ENCODE measurements at regions not wholly inside any gene's neighbourhood (a gene's known extent, or its start where the extent isn't known, plus 50 kb on each side); places are given as distances from the start of the nearest gene placed in this dataset.

DNA sequence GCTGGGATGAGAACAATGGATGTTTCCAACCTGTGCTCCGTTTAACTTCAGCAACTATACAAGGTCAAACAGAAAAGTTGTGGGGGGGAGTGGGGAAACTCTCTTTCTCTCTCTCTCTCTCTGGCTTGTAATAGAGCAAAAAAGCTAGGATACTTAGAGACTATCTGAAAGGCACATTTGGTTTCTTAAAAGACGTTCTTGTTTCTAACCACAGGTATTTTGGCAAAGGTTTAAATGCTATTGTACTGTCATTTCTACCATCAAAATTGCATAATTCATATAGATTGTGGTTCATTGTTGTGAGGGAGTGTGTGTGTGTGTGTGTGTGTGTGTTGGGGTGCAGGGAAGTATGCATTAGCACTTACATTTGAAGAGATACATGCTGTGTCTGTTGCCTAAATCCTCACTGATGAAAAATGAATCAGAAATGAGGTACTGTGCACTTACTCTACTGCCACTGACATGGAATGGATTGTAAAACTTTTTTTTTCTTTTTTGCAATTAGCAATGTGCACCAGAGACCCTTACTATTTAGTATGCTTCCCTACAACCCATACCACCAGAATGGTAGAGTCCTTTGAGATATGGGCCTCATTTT, 841.0 kb upstream of the PIK3C3 start:
- Histone ChIP-seq H2BK5ac (ENCODE audit: low read length) (no peak overlapping the region), H2BK120ac (ENCODE audit: low read depth, low read length) (no peak overlapping the region)

DNA sequence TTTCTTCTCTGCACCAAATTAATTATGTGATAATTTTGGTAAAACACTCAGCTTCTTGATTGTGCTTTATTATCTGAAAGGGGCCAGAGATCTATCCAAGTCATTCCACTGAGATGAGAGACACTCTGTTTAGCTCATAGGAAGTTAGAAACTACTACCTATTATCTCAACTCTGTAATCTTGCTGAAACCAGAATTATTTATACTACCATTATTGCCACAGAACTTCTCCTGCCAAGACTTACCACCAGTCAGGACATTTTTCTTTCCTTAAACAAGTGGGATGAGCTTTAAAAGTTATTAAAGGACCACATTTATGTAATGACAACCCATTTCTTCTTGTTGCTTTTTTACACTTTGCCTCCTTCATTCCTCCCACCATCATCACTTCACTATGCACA, 855.6 kb upstream of the PIK3C3 start:
- H3K18ac ChIP-seq (ENCODE audit: low read length) = no peak overlapping the region
- H3K9me3 ChIP-seq (replicated peaks in 1 of 2; ENCODE audit: control insufficient read depth in 2 of 2, insufficient read depth in 1 of 2, low read depth in 1 of 2, low read length in 2 of 2) = no peaks in the 10 kb centered on the region
- H4K91ac ChIP-seq (ENCODE audit: low read depth, low read length, poor library complexity) = no peak overlapping the region
- no peaks in the 10 kb centered on the region for H3K27me3 ChIP-seq (ENCODE audit: control insufficient read depth in 3 of 3, insufficient read depth in 3 of 3, low read depth in 1 of 3, low read length in 3 of 3)
- no peak overlapping the region for H2BK15ac ChIP-seq (ENCODE audit: low read length)
- no peaks in the 10 kb centered on the region for H3K79me1 ChIP-seq (ENCODE audit: low read depth, low read length)
- no peak overlapping the region for H2AFZ ChIP-seq (ENCODE audit: low read length)
- no peak overlapping the region for H2BK12ac ChIP-seq (ENCODE audit: low read length)
- no peak overlapping the region for H3K4me2 ChIP-seq (ENCODE audit: insufficient read depth, low read length, poor library complexity, severe bottlenecking)
- no peak overlapping the region for H2BK120ac ChIP-seq (ENCODE audit: low read depth, low read length)
- H3K4me3 ChIP-seq (ENCODE audit: low read length in 2 of 2) = no peak overlapping the region
- no peak for DNase-seq (ENCODE audit: low spot score)
- no peak overlapping the region for H4K8ac ChIP-seq (ENCODE audit: low read depth, low read length)
- H3K4ac ChIP-seq (ENCODE audit: low read length) = no peak overlapping the region
- no peak overlapping the region for H3K23ac ChIP-seq (ENCODE audit: low read depth, low read length, poor library complexity)
- no peak overlapping the region for H3K14ac ChIP-seq (ENCODE audit: low read length)
- H2BK5ac ChIP-seq (ENCODE audit: low read length) = no peak overlapping the region
- H2AK5ac ChIP-seq (ENCODE audit: low read depth, low read length) = no peak overlapping the region
- H3K36me3 ChIP-seq (replicated peaks in 1 of 2; ENCODE audit: control insufficient read depth in 2 of 2, insufficient read depth in 2 of 2, low read length in 2 of 2) = no peaks in the 10 kb centered on the region
- H3K27ac ChIP-seq (replicated peaks; ENCODE audit: low read length) = no peak overlapping the region
- H3K4me1 ChIP-seq (ENCODE audit: control insufficient read depth in 2 of 2, insufficient read depth in 1 of 2, low read depth in 1 of 2, low read length in 2 of 2) = no peaks in the 10 kb centered on the region
- no peak overlapping the region for H3K9ac ChIP-seq (ENCODE audit: low read depth, low read length, poor library complexity)

More for the DNA sequence above, 841.0 kb upstream of the PIK3C3 start:
- no peak overlapping the region for H3K27ac ChIP-seq (replicated peaks; ENCODE audit: low read length)
- no peaks in the 10 kb centered on the region for H3K27me3 ChIP-seq (ENCODE audit: control insufficient read depth in 3 of 3, insufficient read depth in 3 of 3, low read depth in 1 of 3, low read length in 3 of 3)
- no peak for DNase-seq (ENCODE audit: low spot score)
- H3K18ac ChIP-seq (ENCODE audit: low read length) = no peak overlapping the region
- H3K4ac ChIP-seq (ENCODE audit: low read length) = no peak overlapping the region
- peak overlapping the region; percentile 9 for H2AFZ ChIP-seq (ENCODE audit: low read length)
- H3K9me3 ChIP-seq (replicated peaks in 1 of 2; ENCODE audit: control insufficient read depth in 2 of 2, insufficient read depth in 1 of 2, low read depth in 1 of 2, low read length in 2 of 2) = peaks cover 0 to 4% of the 10 kb centered on the region in 2 donors
- H3K4me2 ChIP-seq (ENCODE audit: insufficient read depth, low read length, poor library complexity, severe bottlenecking) = no peak overlapping the region
- no peaks in the 10 kb centered on the region for H3K79me1 ChIP-seq (ENCODE audit: low read depth, low read length)
- no peak overlapping the region for H3K9ac ChIP-seq (ENCODE audit: low read depth, low read length, poor library complexity)
- no peaks in the 10 kb centered on the region for H3K4me1 ChIP-seq (ENCODE audit: control insufficient read depth in 2 of 2, insufficient read depth in 1 of 2, low read depth in 1 of 2, low read length in 2 of 2)
- no peak overlapping the region for H2BK12ac ChIP-seq (ENCODE audit: low read length)
- no peak overlapping the region for H3K14ac ChIP-seq (ENCODE audit: low read length)
- no peak overlapping the region for H4K8ac ChIP-seq (ENCODE audit: low read depth, low read length)
- no peak overlapping the region for H3K23ac ChIP-seq (ENCODE audit: low read depth, low read length, poor library complexity)
- H2BK15ac ChIP-seq (ENCODE audit: low read length) = no peak overlapping the region
- no CpG with 5 or more reads among the region's 2 CpGs for WGBS, 2 donors (ENCODE audit: extremely low coverage in 2 of 2, insufficient read length in 2 of 2, insufficient replicate concordance in 1 of 2)
- no peak overlapping the region for H2AK5ac ChIP-seq (ENCODE audit: low read depth, low read length)
- H3K4me3 ChIP-seq (ENCODE audit: low read length in 2 of 2) = no peak overlapping the region
- no peaks in the 10 kb centered on the region for H3K36me3 ChIP-seq (replicated peaks in 1 of 2; ENCODE audit: control insufficient read depth in 2 of 2, insufficient read depth in 2 of 2, low read length in 2 of 2)
- no peak overlapping the region for H4K91ac ChIP-seq (ENCODE audit: low read depth, low read length, poor library complexity)

DNA sequence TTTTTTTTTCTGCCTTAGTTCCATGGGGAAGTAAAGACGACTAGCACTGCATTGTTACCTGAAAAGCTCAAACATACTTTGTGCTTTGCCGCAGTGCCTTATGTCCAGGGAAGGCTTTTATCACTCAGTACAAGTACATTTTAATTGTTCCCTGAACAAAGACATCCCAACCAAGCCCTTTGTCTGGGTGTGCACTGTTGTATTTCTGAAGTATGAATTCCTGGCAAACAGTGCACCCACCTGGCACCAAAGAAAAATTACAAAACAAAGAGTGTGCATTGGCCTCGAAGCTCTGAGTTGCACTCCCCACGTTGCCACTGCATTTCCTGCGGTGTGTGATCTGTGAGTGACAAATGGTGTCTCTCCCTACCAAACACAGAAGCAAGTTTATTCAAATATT, 858.5 kb upstream of the PIK3C3 start:
- Histone ChIP-seq H3K27ac (replicated peaks; ENCODE audit: low read length) (no peak overlapping the region), H3K36me3 (replicated peaks in 1 of 2; ENCODE audit: control insufficient read depth in 2 of 2, insufficient read depth in 2 of 2, low read length in 2 of 2) (no peaks in the 10 kb centered on the region), H3K4me2 (ENCODE audit: insufficient read depth, low read length, poor library complexity, severe bottlenecking) (no peak overlapping the region), H2AFZ (ENCODE audit: low read length) (no peak overlapping the region), H3K4me1 (ENCODE audit: control insufficient read depth in 2 of 2, insufficient read depth in 1 of 2, low read depth in 1 of 2, low read length in 2 of 2) (peaks cover 0 to 2% of the 10 kb centered on the region in 2 donors), H3K79me1 (ENCODE audit: low read depth, low read length) (no peaks in the 10 kb centered on the region), H3K23ac (ENCODE audit: low read depth, low read length, poor library complexity) (no peak overlapping the region), H3K4ac (ENCODE audit: low read length) (no peak overlapping the region), H3K4me3 (ENCODE audit: low read length in 2 of 2) (no peak overlapping the region), H2BK12ac (ENCODE audit: low read length) (no peak overlapping the region), H3K14ac (ENCODE audit: low read length) (no peak overlapping the region), H2AK5ac (ENCODE audit: low read depth, low read length) (no peak overlapping the region), H3K9me3 (replicated peaks in 1 of 2; ENCODE audit: control insufficient read depth in 2 of 2, insufficient read depth in 1 of 2, low read depth in 1 of 2, low read length in 2 of 2) (no peaks in the 10 kb centered on the region), H4K91ac (ENCODE audit: low read depth, low read length, poor library complexity) (no peak overlapping the region), H3K9ac (ENCODE audit: low read depth, low read length, poor library complexity) (no peak overlapping the region), H2BK120ac (ENCODE audit: low read depth, low read length) (no peak overlapping the region), H3K18ac (ENCODE audit: low read length) (no peak overlapping the region), H2BK15ac (ENCODE audit: low read length) (no peak overlapping the region), H4K8ac (ENCODE audit: low read depth, low read length) (no peak overlapping the region), H3K27me3 (ENCODE audit: control insufficient read depth in 3 of 3, insufficient read depth in 3 of 3, low read depth in 1 of 3, low read length in 3 of 3) (no peaks in the 10 kb centered on the region), H2BK5ac (ENCODE audit: low read length) (no peak overlapping the region)
- peak; percentile 2 for DNase-seq (ENCODE audit: low spot score)
- no CpG with 5 or more reads among the region's 5 CpGs for WGBS, 2 donors (ENCODE audit: extremely low coverage in 2 of 2, insufficient read length in 2 of 2, insufficient replicate concordance in 1 of 2)

DNA sequence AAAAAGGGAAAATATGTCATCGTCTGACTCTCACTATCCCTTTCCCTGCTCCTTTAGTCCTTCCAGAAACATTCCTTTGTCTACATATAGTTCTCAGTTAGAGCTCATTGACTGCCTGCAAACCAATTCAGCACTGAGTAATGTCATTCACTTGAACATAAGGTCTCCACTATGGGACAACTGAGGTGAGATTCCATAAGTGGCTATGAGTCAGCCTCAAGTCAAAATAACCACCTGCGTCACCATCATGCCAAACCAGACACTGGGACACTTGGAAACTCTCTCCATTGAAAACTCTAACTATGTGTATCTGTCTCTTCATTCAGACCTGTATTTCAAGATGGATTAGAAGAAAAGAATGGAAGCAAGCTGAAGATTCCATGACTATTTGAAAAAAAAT, 878.0 kb upstream of the PIK3C3 start:
- Histone ChIP-seq H3K79me1 (ENCODE audit: low read depth, low read length) (no peaks in the 10 kb centered on the region), H2BK15ac (ENCODE audit: low read length) (no peak overlapping the region), H3K4me3 (ENCODE audit: low read length in 2 of 2) (no peak overlapping the region), H2BK12ac (ENCODE audit: low read length) (no peak overlapping the region), H3K27ac (replicated peaks; ENCODE audit: low read length) (no peak overlapping the region), H3K36me3 (replicated peaks in 1 of 2; ENCODE audit: control insufficient read depth in 2 of 2, insufficient read depth in 2 of 2, low read length in 2 of 2) (no peaks in the 10 kb centered on the region), H2BK120ac (ENCODE audit: low read depth, low read length) (no peak overlapping the region), H3K18ac (ENCODE audit: low read length) (no peak overlapping the region), H3K9me3 (replicated peaks in 1 of 2; ENCODE audit: control insufficient read depth in 2 of 2, insufficient read depth in 1 of 2, low read depth in 1 of 2, low read length in 2 of 2) (no peaks in the 10 kb centered on the region), H3K4ac (ENCODE audit: low read length) (no peak overlapping the region), H4K8ac (ENCODE audit: low read depth, low read length) (no peak overlapping the region), H3K4me1 (ENCODE audit: control insufficient read depth in 2 of 2, insufficient read depth in 1 of 2, low read depth in 1 of 2, low read length in 2 of 2) (peaks cover 0 to 2% of the 10 kb centered on the region in 2 donors), H2AK5ac (ENCODE audit: low read depth, low read length) (no peak overlapping the region), H2BK5ac (ENCODE audit: low read length) (no peak overlapping the region), H3K23ac (ENCODE audit: low read depth, low read length, poor library complexity) (no peak overlapping the region), H3K4me2 (ENCODE audit: insufficient read depth, low read length, poor library complexity, severe bottlenecking) (no peak overlapping the region), H3K14ac (ENCODE audit: low read length) (no peak overlapping the region), H2AFZ (ENCODE audit: low read length) (no peak overlapping the region), H3K9ac (ENCODE audit: low read depth, low read length, poor library complexity) (no peak overlapping the region), H3K27me3 (ENCODE audit: control insufficient read depth in 3 of 3, insufficient read depth in 3 of 3, low read depth in 1 of 3, low read length in 3 of 3) (no peaks in the 10 kb centered on the region), H4K91ac (ENCODE audit: low read depth, low read length, poor library complexity) (no peak overlapping the region)
- no CpG with 5 or more reads among the region's 2 CpGs for WGBS, 2 donors (ENCODE audit: extremely low coverage in 2 of 2, insufficient read length in 2 of 2, insufficient replicate concordance in 1 of 2)
- DNase-seq (ENCODE audit: low spot score) = no peak

Data from neuronal stem cell (in vitro differentiated cells).